ENCODE measurements at regions not wholly inside any gene's neighbourhood (a gene's known extent, or its start where the extent isn't known, plus 50 kb on each side); places are given as distances from the start of the nearest gene placed in this dataset.

DNA sequence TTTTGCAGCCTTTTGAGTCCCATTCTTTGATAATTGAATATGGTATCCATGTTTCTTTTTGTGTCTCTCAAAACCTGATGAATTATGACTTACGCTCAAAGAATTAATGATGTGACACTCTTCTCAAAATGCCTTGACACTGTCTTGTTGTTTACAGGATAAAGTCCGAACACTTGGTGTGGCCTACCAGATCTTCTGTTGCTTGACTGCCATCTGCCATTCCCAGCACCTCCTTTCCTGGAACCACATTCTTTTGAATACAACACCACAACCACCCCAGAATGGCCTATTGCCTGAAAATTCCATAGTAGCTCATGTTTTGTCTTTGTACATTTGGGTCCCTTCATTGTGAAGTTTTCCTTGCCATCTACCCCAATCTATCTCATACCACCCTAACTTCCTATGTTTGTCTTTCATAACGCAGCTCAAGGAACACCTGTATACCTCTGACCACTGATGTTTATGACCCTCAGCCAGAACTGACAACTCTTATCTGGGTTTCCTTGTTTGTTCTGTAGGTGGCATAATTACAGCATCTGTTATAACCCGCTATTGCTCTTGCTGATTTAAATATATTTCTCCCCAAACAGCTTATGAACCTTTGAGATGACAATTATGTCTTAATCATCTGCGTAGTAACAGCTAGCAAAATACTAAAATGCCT, 991.3 kb downstream of the RAB28 start:
- TF ChIP-seq, protein P1, sequence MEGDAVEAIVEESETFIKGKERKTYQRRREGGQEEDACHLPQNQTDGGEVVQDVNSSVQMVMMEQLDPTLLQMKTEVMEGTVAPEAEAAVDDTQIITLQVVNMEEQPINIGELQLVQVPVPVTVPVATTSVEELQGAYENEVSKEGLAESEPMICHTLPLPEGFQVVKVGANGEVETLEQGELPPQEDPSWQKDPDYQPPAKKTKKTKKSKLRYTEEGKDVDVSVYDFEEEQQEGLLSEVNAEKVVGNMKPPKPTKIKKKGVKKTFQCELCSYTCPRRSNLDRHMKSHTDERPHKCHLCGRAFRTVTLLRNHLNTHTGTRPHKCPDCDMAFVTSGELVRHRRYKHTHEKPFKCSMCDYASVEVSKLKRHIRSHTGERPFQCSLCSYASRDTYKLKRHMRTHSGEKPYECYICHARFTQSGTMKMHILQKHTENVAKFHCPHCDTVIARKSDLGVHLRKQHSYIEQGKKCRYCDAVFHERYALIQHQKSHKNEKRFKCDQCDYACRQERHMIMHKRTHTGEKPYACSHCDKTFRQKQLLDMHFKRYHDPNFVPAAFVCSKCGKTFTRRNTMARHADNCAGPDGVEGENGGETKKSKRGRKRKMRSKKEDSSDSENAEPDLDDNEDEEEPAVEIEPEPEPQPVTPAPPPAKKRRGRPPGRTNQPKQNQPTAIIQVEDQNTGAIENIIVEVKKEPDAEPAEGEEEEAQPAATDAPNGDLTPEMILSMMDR (optimal IDR thresholded peaks at IDR 0.05 in 1 of 3, IDR thresholded peaks at IDR 0.05 in 1 of 3, conservative IDR thresholded peaks at IDR 0.05 in 1 of 3; ENCODE audit: extremely low read depth in 1 of 3, insufficient read depth in 2 of 3, low read length in 3 of 3): no peak
- TF ChIP-seq EZH2 (IDR thresholded peaks at IDR 0.05; ENCODE audit: low read length): no peak

Data from keratinocyte (primary cell).